ENCODE measurements at regions not wholly inside any gene's neighbourhood (a gene's known extent, or its start where the extent isn't known, plus 50 kb on each side); places are given as distances from the start of the nearest gene placed in this dataset.
"Not testable (repeated sequence)": the region's sequence is repeated elsewhere in the genome, so short reads cannot be mapped to it uniquely, and the experiment has no call there.

DNA sequence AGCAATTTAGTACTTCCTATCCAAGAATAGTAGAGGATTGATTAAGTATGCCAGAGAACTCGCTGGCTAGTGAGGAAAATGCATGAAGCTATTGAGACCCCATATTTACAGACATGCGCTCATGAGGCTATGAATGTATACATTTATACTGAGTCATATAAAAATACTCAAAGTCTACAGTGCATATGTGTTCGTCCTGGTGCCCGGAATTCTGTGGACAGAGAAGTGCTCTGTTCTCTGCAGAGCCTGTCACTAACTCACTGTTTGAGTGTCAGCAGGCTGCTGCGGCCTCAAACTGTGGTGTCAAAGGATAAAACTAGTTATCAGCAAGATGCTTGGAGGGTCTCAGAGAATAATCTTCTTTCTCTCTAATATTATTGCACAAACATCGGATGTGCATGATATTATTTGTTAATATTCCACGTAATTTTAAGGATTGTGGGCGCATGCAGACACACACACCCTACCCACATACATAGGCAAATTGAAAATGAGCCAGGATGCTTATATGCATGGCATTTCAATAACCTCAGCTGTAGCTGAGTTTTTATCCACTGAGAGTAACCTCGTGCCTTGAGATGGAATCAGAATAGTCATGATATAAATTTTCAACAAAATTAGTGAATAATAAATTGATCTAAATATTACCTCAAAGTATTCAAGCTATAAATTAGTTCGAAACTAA, 50.0 kb upstream of the TSC22D2 start:
- no peak for DNase-seq

- no peak for DNase-seq
Observed at GRCh38 chr3:150357140-150357539, 51.0 kb upstream of the TSC22D2 start.

GRCh38 chr3:150355574-150355973, 52.5 kb upstream of the TSC22D2 start:
- no peak for DNase-seq

GRCh38 chr3:150352931-150353330, 55.2 kb upstream of the TSC22D2 start:
- DNase-seq = no peak

DNA sequence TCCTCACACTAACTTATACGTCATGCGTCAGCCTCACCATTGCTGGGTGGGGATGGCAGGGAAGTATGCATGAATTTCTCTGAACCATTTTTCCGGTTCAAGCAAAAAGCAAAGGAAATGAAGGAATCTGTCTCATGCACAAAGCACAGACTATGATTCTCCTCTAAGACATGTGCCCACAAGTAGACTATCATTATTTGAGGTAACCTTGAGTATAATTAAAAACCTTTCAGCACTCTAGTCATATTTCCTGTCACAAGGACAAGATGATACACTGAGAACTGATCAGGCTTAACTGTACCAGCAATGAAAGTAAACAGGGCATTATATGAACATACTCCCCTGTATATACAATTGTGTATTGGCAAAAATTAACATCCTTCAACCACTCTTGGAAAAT, 56.7 kb upstream of the TSC22D2 start:
- no peak for DNase-seq

- DNase-seq = peak; percentile 36
Observed at GRCh38 chr3:150349314-150350097, 58.6 kb upstream of the TSC22D2 start.

DNA sequence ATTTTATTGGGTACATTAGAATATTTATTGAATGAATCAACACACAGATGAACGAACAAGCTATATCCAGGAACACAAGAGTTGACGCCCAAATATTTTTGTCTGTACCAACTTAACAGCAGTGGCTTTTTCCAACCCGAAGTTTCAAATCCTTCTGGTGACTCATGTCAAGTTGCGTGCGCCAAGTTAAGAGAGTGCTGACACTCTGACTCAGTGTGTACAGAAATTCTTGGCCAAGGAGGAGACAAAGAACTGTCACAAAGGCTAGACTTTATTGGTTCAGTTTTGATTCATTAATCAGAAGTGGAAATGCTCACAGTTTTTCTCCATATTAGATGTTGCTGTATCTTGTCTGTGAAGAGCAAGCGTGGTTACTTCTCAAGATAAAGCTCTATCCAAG, 59.6 kb upstream of the TSC22D2 start:
- no peak for DNase-seq

DNA sequence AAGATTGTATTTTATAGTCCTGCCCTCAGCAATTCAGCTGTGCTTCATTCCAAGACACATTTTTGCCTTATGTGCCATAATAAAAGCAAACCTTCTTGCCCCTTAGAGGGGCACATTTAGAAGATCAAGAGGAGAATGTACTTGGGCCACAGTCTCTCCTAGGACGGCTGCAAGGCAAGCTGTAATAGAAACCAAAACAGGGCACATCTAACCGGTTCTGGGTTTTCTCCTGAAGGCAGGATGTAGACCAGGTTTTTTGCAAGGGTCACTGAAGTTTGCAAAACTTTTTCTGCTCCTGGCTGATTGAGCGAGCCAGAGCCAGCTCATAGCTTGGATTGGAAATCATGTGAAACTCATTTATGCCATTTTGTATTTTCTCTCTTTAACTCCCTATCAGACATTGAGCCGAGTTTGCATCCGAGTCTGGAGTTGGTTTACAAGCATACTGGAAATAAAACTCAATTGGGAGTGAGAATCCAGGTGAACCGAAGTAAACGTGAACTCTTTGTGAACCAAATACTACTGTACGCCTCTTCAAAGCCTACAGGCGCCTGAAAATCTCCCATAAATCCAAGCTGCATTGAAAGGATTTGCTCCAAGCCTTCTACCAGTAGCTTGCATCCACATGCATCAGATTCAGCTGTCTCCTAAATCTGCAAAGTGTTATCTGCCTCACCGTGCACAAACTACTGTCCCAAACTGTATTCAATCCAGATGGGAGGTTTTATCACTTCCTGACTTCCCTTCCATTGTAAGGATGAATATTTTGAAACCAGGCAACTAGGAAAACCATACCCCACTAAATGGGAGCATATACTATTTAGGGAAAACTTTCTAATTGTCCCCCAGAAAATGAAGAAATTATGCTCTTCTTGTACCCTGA, 60.9 kb upstream of the TSC22D2 start:
- peak; percentile 36 for DNase-seq

DNA sequence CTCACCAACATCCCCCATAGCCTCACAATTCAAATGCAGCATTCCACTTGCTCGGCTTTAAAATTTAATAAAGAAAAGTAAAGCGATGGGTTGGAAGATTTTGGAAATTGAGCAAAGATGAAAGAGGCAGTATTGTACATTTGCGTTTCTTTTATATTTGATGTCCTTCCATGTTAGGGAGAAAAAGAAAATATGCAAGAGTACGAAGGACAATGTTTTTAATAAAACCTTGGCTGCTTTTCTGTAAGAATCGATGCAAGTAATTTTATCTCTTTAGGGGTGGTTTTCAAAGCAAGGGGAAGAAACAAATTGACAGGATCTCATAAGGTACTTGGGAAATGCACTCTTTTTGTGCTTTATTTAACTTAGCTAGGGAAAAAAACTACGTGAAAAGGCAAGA, 61.8 kb upstream of the TSC22D2 start:
- DNase-seq = no peak

- DNase-seq = no peak
Observed at GRCh38 chr3:150345021-150345538, 63.0 kb upstream of the TSC22D2 start.

DNA sequence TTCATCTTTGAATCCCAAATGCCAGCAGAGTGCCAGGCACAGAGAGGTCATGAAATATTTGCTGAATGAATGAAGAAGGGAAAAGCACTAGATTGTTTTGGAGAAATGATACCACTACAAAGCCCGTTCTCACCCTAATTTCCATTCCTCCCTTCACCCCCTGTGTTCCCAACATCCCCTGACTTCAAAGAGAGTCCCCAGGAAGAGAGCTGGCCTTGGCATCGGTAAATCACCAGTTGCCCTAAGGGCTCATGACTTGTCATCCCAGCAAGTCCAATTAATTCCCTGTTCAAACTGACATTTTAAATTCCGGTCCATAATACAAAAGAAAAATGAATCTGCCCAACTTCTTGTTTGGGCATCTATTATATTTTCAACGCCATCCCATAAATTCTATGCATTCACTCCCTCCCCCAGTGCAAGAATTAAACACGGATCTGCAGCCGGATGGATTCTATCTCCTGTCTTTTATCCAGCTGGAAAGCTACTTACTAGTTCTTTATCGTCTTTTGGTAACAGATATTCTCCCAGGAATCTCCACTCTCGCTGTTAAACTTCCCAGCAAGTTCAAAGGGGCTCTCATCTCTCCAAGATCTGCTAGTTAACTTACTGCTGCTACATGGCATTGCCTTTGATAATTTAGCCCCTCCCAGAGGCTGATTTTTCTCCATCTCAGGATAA, 63.9 kb upstream of the TSC22D2 start:
- no peak for DNase-seq

GRCh38 chr3:150342896-150343467, 65.1 kb upstream of the TSC22D2 start:
- DNase-seq = no peak

DNA sequence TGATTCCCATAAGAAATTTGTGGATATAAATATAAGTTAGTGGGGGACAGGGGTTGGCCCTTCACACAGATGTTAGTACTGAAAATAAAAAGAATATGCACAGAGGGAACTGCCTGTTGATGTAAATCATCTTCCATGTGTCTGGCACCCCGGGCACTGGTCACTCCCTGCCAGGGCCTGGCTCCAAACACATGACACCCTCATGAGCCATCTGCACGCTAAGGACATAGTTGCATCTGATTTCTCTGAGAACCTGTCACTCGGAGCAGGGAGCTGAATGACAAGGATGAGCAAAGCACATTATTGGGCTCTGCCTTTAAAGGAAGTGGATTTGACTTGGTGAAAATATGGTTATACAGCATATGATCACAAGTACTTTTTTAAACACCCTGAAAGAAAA, 66.2 kb upstream of the TSC22D2 start:
- no peak for DNase-seq

DNA sequence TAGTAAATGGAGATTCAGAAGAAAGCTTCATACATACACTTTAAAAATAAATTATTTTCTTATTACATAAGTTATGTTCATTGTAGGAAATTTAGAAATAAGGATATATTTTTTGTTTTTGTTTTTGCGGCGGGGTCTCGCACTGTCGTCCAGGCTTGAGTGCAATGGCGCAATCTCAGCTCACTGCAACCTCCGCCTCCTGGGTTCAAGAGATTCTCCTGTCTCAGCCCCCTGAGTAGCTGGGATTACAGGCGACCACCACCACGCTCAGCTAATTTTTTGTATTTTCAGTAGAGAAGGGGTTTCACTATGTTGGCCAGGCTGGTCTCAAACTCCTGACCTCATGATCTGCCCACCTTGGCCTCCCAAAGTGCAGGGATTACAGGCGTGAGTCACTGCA, 71.7 kb upstream of the TSC22D2 start:
- not testable (repeated sequence) for DNase-seq

- no peak for DNase-seq
Observed at GRCh38 chr3:150335631-150336030, 72.5 kb upstream of the TSC22D2 start.

- no peak for DNase-seq
Observed at GRCh38 chr3:150334974-150335373, 73.1 kb upstream of the TSC22D2 start.

DNA sequence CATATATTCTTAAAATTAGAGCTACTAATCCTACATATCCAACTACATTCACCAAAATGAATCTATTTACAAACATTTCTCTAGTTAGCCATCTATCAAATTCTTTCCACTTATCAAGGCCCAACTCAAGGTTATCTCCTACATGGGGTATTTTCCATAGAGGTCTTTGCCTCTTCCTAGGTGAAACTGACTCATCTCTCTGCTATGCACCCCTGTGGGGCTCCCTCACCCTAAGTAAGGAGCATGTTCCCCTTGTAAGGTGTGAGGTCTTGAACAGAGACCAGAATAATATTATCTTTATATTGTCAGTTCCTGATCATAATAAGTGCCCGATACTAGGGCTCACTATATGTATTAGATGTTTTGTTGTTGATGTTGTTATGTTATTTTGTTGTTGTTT, 74.6 kb upstream of the TSC22D2 start:
- no peak for DNase-seq

DNA sequence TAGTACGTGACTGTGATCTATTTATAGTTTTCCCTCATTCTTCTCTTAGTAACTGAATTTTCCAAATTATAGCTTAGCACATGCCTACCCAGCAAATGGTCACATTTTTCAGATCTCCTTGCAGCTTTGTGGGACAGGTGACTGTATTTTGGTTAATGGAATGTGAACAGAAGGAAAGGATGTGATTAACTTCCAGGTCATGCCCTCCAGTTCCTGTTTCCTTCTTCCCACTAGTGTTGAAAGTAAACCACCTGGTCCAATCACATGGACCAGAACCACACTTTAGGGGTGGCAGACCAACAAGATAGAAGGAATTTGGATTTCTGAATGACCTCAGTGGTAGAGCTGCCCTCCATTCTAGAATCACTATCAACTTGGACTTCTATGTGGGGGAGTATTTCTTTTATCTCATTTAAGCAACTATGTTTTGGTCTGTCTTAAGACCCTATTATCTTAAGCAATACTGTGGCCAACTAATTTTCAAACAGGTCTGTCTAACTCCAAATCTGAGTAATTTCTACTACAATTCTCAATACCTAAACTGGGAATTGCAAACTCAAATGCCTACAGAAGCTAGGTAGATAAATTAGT, 76.0 kb upstream of the TSC22D2 start:
- DNase-seq = no peak

GRCh38 chr3:150330872-150331271, 77.2 kb upstream of the TSC22D2 start:
- no peak for DNase-seq

GRCh38 chr3:150330174-150330573, 77.9 kb upstream of the TSC22D2 start:
- no peak for DNase-seq

GRCh38 chr3:150329408-150329807, 78.7 kb upstream of the TSC22D2 start:
- DNase-seq = no peak

- DNase-seq = no peak
Observed at GRCh38 chr3:150328654-150329040, 79.5 kb upstream of the TSC22D2 start.

Data from left hindlimb (tissue), 1 donor.